ENCODE measurements at regions not wholly inside any gene's neighbourhood (a gene's known extent, or its start where the extent isn't known, plus 50 kb on each side); places are given as distances from the start of the nearest gene placed in this dataset.

GRCh38 chrX:131801066-131801465 is 222.0 kb upstream of the STK26 start:
- TF ChIP-seq POLR2A (IDR thresholded peaks at IDR 0.05; ENCODE audit: low read depth, low read length) (no peak), POLR2AphosphoS5 (IDR thresholded peaks at IDR 0.05; ENCODE audit: low read depth, low read length) (no peak), TAF1 (IDR thresholded peaks at IDR 0.05; ENCODE audit: low read depth, low read length) (no peak)
